ENCODE measurements at regions not wholly inside any gene's neighbourhood (a gene's known extent, or its start where the extent isn't known, plus 50 kb on each side); places are given as distances from the start of the nearest gene placed in this dataset.

DNA sequence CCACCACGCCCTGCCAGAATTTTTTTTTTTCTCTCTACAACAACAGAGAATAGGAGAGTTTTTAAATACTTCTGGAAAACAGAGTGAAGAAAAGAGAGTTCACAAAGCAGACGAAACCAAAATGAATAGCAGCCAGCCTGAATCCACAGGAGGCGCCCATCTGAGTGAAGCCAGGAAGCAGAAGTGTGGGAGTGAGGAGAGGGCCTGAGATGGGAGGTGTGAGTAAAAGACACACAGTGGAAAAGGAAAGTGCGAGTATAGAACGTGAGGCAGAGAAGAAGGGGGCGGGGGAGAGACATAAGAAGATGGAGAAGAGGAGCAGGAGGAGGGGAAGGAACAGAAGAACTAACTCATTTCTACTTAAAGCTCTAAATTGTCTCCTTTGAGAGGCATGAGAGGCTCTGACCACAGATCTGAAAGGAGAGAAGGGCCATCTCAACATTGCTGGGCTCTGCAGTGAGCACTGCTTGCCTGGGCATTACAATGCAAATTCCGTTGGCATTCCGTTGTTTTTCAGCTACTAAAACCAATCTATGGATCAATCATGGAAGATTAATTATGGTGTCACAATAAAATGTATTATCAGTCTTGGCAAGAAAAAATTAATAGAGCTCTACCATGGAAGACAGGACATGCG is 140.1 kb upstream of the CPSF6 start:
- H3K27ac Mint-ChIP-seq (ENCODE audit: unreplicated experiment) = no peak overlapping the region

DNA sequence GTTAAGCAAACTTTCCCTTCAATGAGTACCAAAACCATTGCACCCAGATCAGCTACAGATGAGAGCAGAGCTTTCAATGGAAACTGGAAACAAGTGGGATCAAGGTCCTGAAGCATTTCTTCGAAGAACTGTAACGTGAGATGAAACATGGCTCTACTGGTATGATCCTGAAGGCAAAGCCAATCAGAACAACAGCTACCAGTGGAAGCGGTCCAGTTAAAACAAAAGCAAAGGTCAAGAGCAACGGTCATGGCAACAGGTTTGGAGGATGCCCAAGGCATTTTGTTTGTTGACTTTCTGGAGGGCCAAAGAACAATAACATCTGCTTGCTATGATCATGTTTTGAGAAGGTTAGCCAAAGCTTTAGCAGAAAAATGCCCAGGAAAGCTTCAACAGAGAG is 137.9 kb upstream of the CPSF6 start:
- CTCF ChIA-PET = interaction anchor here (0.5 kb wide), 1 partner anchor 303 kb away, joined by 3 read pairs; no protein-coding TSS in a partner anchor
- BruUV-seq (replicated peaks) = no TSS peak
- TF ChIP-seq, protein P1, sequence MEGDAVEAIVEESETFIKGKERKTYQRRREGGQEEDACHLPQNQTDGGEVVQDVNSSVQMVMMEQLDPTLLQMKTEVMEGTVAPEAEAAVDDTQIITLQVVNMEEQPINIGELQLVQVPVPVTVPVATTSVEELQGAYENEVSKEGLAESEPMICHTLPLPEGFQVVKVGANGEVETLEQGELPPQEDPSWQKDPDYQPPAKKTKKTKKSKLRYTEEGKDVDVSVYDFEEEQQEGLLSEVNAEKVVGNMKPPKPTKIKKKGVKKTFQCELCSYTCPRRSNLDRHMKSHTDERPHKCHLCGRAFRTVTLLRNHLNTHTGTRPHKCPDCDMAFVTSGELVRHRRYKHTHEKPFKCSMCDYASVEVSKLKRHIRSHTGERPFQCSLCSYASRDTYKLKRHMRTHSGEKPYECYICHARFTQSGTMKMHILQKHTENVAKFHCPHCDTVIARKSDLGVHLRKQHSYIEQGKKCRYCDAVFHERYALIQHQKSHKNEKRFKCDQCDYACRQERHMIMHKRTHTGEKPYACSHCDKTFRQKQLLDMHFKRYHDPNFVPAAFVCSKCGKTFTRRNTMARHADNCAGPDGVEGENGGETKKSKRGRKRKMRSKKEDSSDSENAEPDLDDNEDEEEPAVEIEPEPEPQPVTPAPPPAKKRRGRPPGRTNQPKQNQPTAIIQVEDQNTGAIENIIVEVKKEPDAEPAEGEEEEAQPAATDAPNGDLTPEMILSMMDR (IDR thresholded peaks at IDR 0.05; ENCODE audit: unreplicated experiment) = no peak

More for the DNA sequence above, 140.1 kb upstream of the CPSF6 start:
- no TSS peak for BruUV-seq (replicated peaks)
- CTCF ChIA-PET = no interaction called here
- Mint-ChIP-seq H3K4me3 (ENCODE audit: low read depth, unreplicated experiment) (no peak overlapping the region), H3K27me3 (ENCODE audit: unreplicated experiment) (no peaks in the 10 kb centered on the region), H3K4me1 (ENCODE audit: low read depth, unreplicated experiment) (no peaks in the 10 kb centered on the region), H3K36me3 (ENCODE audit: insufficient read depth, unreplicated experiment) (no peaks in the 10 kb centered on the region), H3K9me3 (ENCODE audit: low read depth, unreplicated experiment) (no peaks in the 10 kb centered on the region)
- TF ChIP-seq, protein P1 (IDR thresholded peaks at IDR 0.05; ENCODE audit: unreplicated experiment) = no peak
- intact Hi-C loops (cut with micrococcal nuclease; ENCODE audit: unreplicated experiment) = no loop called here
- DNase-seq = no peak

DNA sequence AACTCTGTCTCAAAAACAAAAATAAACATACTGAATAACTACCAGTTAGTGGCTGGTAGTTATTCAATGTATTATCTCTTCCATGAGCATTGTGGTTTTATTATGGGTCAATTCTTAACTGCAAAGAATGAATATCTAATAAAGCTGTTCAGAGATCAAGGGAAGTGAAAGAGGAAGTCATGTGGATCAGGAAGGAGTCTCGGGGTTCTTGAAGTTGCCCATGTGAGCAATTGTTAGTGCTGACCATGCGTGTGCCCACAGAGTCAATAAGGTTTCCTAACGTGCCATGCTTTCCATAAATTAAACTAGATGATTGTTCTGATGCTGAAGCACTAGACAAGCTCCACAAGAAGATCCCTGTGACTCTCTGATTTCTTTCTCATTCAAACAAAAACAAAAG is 136.5 kb upstream of the CPSF6 start:
- H3K9me3 Mint-ChIP-seq (ENCODE audit: low read depth, unreplicated experiment) = no peaks in the 10 kb centered on the region
- no peak overlapping the region for H3K27ac Mint-ChIP-seq (ENCODE audit: unreplicated experiment)
- intact Hi-C loops (cut with micrococcal nuclease; ENCODE audit: unreplicated experiment) = no loop called here
- H3K36me3 Mint-ChIP-seq (ENCODE audit: insufficient read depth, unreplicated experiment) = no peaks in the 10 kb centered on the region
- no peaks in the 10 kb centered on the region for H3K27me3 Mint-ChIP-seq (ENCODE audit: unreplicated experiment)
- TF ChIP-seq, protein P1 (IDR thresholded peaks at IDR 0.05; ENCODE audit: unreplicated experiment) = no peak
- H3K4me3 Mint-ChIP-seq (ENCODE audit: low read depth, unreplicated experiment) = no peak overlapping the region
- CTCF ChIA-PET = no interaction called here
- no TSS peak for BruUV-seq (replicated peaks)
- H3K4me1 Mint-ChIP-seq (ENCODE audit: low read depth, unreplicated experiment) = peaks cover 1% of the 10 kb centered on the region
- DNase-seq = no peak

More for the DNA sequence above, 137.9 kb upstream of the CPSF6 start:
- Mint-ChIP-seq H3K36me3 (ENCODE audit: insufficient read depth, unreplicated experiment) (no peaks in the 10 kb centered on the region), H3K9me3 (ENCODE audit: low read depth, unreplicated experiment) (no peaks in the 10 kb centered on the region), H3K4me1 (ENCODE audit: low read depth, unreplicated experiment) (no peaks in the 10 kb centered on the region), H3K27ac (ENCODE audit: unreplicated experiment) (no peak overlapping the region), H3K27me3 (ENCODE audit: unreplicated experiment) (no peaks in the 10 kb centered on the region), H3K4me3 (ENCODE audit: low read depth, unreplicated experiment) (no peak overlapping the region)
- no peak for DNase-seq
- intact Hi-C loops (cut with micrococcal nuclease; ENCODE audit: unreplicated experiment) = no loop called here

DNA sequence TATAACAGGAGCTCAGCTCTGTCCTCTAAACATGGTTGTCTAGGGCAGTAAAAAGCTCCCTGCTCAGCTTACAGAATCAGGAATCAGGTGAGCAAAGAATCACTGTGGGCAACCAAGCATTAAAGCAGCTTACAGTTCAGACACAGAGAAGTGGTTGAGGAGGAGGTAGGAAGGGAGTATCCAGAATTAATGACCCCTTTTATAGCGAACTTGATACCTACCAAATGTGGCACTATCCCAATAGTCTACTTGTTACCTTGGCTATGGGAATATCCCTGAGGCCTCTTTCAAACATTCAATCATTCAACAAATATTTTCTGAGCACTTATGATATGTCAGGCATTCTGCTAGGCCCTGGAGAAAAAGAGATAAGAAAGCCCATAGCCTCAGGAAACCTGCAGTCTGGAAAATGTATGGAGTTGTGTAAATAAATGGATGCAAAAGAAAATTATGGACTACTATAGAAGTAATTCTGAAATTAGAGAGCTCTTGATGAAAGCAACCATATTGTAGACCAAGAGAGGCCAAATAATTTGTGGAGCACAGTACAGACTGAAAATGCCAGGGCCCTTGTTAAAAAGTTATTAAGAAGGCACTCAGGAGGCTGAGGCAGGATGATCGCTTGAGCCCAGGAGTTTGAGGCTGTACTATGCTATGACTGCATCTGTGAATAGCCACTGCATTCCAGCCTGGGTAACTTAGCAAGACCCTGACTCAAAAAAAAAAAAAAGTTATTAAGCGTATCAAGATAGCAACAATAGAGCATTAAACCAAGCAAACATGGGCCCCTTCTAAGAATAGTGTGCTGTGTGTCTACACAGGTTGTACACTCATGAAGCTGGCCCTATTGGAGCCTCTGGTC is 134.0 kb upstream of the CPSF6 start:
- intact Hi-C loops (cut with micrococcal nuclease; ENCODE audit: unreplicated experiment) = no loop called here
- Mint-ChIP-seq H3K4me3 (ENCODE audit: low read depth, unreplicated experiment) (no peak overlapping the region), H3K36me3 (ENCODE audit: insufficient read depth, unreplicated experiment) (no peaks in the 10 kb centered on the region), H3K27ac (ENCODE audit: unreplicated experiment) (no peak overlapping the region), H3K27me3 (ENCODE audit: unreplicated experiment) (no peaks in the 10 kb centered on the region), H3K9me3 (ENCODE audit: low read depth, unreplicated experiment) (peaks cover 3% of the 10 kb centered on the region), H3K4me1 (ENCODE audit: low read depth, unreplicated experiment) (peaks cover 9% of the 10 kb centered on the region)
- BruUV-seq (replicated peaks) = no TSS peak
- CTCF ChIA-PET = interaction anchor here (0.5 to 0.7 kb wide), 2 partner anchors 22 to 480 kb away, joined by 3 read pairs; no protein-coding TSS in a partner anchor
- DNase-seq = no peak
- TF ChIP-seq, protein P1 (IDR thresholded peaks at IDR 0.05; ENCODE audit: unreplicated experiment) = no peak
